Lower leg skin (tissue), 4 donors: ENCODE measurements at regions not wholly inside any gene's neighbourhood (a gene's known extent, or its start where the extent isn't known, plus 50 kb on each side); places are given as distances from the start of the nearest gene placed in this dataset.

Experiments
- DNase-seq, 2 donors: peaks; one replicate each; pipeline ENCODE4 v3.0.0-alpha.2; 2019; ENCODE audit warnings: low spot score in 2 of 2
- H3K4me3 ChIP-seq: fragments of 200-600 bp; sonication (generic); 2 replicates; pipeline ENCODE4 v1.5.1; 2017; ENCODE audit warnings: mild to moderate bottlenecking, low read depth; ENCODE audit not compliant: poor library complexity, severe bottlenecking
- POLR2A ChIP-seq, 2 donors: fragments of 450-650 bp; IDR thresholded peaks; one replicate each; pipeline ENCODE4 v1.6.1; 2016 to 2017; ENCODE audit warnings: antibody characterized with exemption in 2 of 2, mild to moderate bottlenecking in 1 of 2, moderate library complexity in 1 of 2
- WGBS, 2 donors: methylation state at CpG; one replicate each; pipeline ENCODE4 v1.1.5; 2018; 5-methylcytosine and 5-hydroxymethylcytosine counted together
- intact Hi-C: fragments of 100-400 bp; cut with DNase I; formaldehyde crosslinking; loops from one replicate; pipeline ENCODE4 v1.15.0; 2023; ENCODE audit warnings: low total_unique reads
- TF ChIP-seq, protein P1 (sequence below), 3 donors: fragments of 450-650 bp; IDR thresholded peaks; one replicate each; pipeline ENCODE4 v1.5.1; 2016; ENCODE audit warnings: antibody characterized with exemption in 3 of 3, mild to moderate bottlenecking in 3 of 3, moderate library complexity in 2 of 3

DNA sequence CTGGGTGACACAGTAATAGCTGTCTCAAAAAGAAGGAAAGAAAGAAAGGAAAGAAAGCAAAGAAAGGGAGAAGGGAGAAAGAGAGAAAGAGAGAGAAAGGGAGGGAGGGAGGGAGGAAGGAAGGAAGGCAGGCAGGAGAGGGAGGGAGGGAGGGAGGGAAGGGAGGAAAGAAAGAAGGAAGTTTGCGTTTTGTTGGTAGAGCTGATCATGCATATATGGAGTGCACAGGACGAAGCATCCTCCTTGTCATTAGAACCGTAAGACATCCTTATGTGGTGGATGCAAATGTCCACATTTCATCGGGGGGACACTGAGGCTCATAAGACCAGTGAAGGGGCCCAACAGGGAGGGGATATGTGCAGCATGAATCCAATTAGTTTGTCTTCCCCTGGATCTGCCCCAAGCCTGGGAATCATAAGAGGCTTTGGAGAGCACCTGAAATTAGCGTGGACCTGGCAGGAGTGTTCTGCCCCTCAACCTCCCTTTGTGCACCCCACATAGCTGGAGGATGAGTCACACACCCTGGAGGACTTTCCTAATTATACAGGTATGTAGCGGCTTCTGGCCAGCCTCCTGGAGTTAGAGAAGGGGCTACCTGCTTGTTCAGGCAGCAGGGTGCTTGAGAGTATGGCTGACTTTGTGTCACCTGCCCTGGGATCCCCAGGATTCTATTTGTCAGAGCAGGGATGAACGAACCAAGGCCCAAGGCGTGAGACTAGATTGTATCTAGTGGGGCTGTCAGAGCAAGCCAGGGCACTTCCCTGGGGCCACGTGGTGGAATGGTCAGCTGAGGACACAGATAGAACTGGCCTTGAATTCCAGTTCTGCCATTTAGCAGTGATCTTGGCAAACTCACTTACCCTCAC lies 119.7 kb upstream of the CD82 start:
- 35% methylated on average over 9 of the region's 9 CpGs for WGBS, 2 donors
- intact Hi-C loops: no loop called here
- TF ChIP-seq POLR2A (IDR thresholded peaks at IDR 0.05): no peak
- TF ChIP-seq, protein P1, sequence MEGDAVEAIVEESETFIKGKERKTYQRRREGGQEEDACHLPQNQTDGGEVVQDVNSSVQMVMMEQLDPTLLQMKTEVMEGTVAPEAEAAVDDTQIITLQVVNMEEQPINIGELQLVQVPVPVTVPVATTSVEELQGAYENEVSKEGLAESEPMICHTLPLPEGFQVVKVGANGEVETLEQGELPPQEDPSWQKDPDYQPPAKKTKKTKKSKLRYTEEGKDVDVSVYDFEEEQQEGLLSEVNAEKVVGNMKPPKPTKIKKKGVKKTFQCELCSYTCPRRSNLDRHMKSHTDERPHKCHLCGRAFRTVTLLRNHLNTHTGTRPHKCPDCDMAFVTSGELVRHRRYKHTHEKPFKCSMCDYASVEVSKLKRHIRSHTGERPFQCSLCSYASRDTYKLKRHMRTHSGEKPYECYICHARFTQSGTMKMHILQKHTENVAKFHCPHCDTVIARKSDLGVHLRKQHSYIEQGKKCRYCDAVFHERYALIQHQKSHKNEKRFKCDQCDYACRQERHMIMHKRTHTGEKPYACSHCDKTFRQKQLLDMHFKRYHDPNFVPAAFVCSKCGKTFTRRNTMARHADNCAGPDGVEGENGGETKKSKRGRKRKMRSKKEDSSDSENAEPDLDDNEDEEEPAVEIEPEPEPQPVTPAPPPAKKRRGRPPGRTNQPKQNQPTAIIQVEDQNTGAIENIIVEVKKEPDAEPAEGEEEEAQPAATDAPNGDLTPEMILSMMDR (IDR thresholded peaks at IDR 0.05): no peak
- H3K4me3 ChIP-seq: no peak overlapping the region
- DNase-seq: peak in 1 of 2 donors; percentile 34

DNA sequence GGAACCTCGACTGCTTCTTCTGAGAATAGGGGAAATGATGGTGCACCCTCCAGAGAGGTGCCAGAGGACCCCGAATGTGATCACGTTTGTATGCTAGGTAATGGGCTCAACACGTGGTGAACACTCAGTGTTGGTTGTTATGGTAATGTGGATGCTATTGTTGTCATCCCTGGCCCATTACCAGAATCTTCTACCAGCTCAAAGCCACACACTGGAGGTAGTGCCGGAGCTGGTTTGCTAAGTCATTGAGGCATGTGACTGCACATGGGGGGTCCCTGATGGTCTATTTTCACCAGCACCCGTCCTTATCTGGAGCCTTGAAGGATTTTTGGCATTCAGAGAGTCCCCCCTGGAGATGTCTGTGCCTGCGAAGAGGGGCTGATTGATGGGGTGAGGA lies 119.1 kb upstream of the CD82 start:
- WGBS, 2 donors: 47 to 53% methylated on average over 6 to 7 of the region's 7 CpGs
- DNase-seq: peak in 1 of 2 donors; percentile 70
- no peak overlapping the region for H3K4me3 ChIP-seq
- TF ChIP-seq, protein P1 (IDR thresholded peaks at IDR 0.05): no peak
- no peak for TF ChIP-seq POLR2A (IDR thresholded peaks at IDR 0.05)
- intact Hi-C loops: no loop called here

DNA sequence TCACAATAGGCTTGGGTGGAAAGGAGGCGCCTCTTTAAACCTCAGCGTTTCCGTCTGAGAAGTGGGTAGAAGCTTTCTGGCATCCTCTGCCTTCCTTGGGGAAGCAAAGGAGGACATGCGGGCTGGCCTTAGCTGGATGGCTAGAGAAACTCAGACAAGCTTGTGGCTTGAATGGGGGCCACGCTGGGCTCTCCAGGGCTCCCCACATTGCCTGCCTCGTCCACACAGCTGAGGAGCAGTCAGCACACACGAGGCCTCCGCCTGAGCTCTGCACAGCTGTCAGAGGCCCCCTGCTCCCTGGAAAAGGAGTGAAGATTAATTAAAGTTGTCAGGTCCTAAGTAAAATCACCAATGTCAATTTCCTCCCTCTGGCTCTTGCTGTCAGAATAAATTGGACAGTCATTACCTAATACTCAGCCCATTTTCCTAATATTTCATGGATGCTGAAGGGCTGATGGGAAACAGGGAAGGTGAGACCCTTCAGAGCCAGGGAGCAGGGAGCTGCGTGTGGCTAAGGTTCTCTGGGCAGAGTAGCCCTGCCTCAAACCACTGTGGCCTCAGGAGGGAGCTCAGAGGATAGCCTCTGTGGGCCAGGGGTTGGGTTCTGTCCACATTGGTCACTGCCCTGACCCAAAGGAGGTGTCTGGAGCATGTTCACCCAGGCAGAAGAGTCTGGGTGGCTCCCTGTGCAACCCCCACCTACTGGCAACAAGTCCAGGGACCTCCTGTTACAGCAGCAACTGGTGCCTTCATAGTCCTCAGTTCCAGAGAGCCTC lies 118.3 kb upstream of the CD82 start:
- H3K4me3 ChIP-seq: no peak overlapping the region
- intact Hi-C loops: no loop called here
- 78 to 84% methylated on average over 9 of the region's 9 CpGs for WGBS, 2 donors
- TF ChIP-seq, protein P1 (IDR thresholded peaks at IDR 0.05): no peak
- no peak for TF ChIP-seq POLR2A (IDR thresholded peaks at IDR 0.05)
- DNase-seq: peak in 1 of 2 donors; percentile 64

DNA sequence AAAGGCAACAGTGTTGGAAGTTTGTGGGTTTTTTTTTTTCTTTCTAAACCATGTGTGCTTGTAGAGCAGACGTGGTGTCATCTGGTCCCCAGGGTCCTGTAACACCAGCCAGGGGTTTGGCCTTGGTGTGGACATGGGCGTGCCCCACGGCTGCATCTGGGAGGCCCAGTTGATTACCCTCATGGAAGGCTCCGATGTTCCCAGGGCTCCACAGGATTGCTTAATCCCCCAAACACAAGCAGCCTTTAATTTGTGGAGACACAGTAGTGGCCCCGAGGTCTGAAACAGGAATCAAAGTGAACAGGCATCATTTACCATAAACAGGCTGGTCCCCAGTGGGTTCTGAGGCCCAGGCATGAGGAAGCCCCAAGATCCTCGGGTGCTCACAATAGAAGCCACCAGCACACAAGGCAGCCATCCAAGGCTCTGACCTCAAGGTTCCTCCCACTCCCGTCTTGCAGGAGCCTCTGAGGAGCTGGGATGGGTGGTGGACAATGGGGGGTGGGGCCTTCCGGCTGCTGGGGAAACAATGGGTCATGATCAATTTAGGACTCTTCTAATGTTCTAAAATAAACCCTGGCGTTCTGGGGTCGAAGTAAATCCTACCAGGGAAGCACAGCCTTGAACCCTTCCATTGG lies 115.0 kb upstream of the CD82 start:
- intact Hi-C loops: no loop called here
- DNase-seq: peak; percentile 52 to 82
- WGBS, 2 donors: 50 to 63% methylated on average over 10 of the region's 10 CpGs
- TF ChIP-seq, protein P1 (IDR thresholded peaks at IDR 0.05): no peak
- TF ChIP-seq POLR2A (IDR thresholded peaks at IDR 0.05): no peak
- no peak overlapping the region for H3K4me3 ChIP-seq

DNA sequence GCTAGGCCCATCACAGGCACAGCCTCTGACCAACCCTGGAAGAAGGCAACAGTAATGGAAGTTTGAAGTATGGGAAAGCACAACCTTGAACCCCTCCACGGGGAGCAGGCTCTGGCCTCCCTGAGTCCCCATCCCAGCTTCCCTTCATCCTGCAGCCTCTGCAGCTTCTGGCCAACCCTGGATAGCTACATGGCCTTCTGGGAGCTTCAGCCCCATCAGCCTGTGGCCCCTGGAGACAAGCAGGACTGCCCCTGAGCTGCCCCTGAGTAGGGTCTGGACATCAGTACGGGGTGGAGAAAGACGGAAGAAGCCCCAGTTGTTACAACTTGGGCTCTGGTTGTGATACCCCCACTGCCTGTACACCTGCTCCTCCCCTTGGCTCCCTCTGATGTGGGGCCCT lies 113.8 kb upstream of the CD82 start:
- no peak for TF ChIP-seq POLR2A (IDR thresholded peaks at IDR 0.05)
- TF ChIP-seq, protein P1 (IDR thresholded peaks at IDR 0.05): no peak
- 94 to 98% methylated on average over 3 of the region's 3 CpGs for WGBS, 2 donors
- intact Hi-C loops: no loop called here
- no peak overlapping the region for H3K4me3 ChIP-seq
- DNase-seq: peak in 1 of 2 donors; percentile 67
